ENCODE measurements at regions not wholly inside any gene's neighbourhood (a gene's known extent, or its start where the extent isn't known, plus 50 kb on each side); places are given as distances from the start of the nearest gene placed in this dataset.

DNA sequence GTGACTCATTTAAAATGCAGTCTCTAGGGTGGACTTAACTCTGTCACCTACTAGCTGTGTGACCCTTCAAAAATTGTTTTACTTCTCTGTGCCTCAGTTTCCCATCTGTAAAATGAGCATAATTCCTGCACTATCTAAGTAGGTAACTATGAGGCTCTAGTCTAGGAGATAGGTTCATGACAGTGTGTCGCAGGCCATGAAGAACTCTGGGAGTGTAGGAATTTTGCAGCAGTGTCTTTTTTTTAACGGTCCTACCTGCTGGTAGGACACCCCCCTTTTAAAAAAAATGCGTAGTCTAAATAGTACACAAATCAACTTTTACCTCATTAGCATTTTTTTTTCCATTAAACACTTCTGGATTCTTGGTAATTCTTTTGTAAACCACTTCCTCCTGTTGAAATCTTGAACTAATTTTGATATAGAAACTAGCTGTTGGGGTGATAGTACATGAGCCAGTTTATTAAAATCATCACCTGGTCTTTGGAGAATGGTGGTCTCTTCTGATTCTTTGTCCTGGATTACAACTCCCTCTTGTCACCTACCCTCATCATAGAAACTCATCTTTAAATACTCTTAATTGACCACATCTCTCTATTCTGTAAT, 86.0 kb upstream of the SLC38A2 start:
- Histone ChIP-seq H3K9ac (ENCODE audit: low read length) (no peak overlapping the region), H3K36me3 (ENCODE audit: control insufficient read depth, insufficient read depth, low read length) (no peaks in the 10 kb centered on the region), H3K9me3 (ENCODE audit: control insufficient read depth, insufficient read depth, low read depth, low read length) (no peaks in the 10 kb centered on the region), H3K4me1 (ENCODE audit: control insufficient read depth, insufficient read depth, low read length) (peaks cover 19% of the 10 kb centered on the region), H3K27ac (ENCODE audit: low read depth, low read length) (no peak overlapping the region; the same call in 1 of the 2 replicates), H3K4me3 (ENCODE audit: low read depth, low read length) (no peak overlapping the region), H3K27me3 (ENCODE audit: control insufficient read depth, insufficient read depth, low read length) (no peaks in the 10 kb centered on the region)

DNA sequence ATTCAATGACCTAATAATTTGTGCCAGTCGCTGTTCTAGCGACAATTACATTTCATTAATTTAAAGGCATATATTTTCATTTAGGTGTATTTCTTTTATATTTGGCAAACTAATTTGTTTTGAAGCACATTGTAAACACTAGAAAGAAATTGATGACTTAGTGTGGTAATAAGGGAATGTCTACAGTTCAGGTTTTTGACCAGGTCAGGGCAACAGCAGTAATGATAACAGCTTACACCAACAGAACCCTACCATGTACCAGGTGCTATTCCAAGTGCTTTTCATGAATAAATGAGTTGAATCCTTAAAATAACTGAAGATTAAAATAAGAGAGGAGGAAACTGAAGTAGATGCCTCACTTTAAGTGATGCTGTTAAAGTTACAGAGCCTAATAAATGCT, 85.4 kb upstream of the SLC38A2 start:
- Histone ChIP-seq H3K27me3 (ENCODE audit: control insufficient read depth, insufficient read depth, low read length) (no peaks in the 10 kb centered on the region), H3K27ac (ENCODE audit: low read depth, low read length) (no peak overlapping the region), H3K36me3 (ENCODE audit: control insufficient read depth, insufficient read depth, low read length) (no peaks in the 10 kb centered on the region), H3K4me3 (ENCODE audit: low read depth, low read length) (no peak overlapping the region), H3K9me3 (ENCODE audit: control insufficient read depth, insufficient read depth, low read depth, low read length) (no peaks in the 10 kb centered on the region), H3K4me1 (ENCODE audit: control insufficient read depth, insufficient read depth, low read length) (peaks cover 19% of the 10 kb centered on the region), H3K9ac (ENCODE audit: low read length) (no peak overlapping the region)

DNA sequence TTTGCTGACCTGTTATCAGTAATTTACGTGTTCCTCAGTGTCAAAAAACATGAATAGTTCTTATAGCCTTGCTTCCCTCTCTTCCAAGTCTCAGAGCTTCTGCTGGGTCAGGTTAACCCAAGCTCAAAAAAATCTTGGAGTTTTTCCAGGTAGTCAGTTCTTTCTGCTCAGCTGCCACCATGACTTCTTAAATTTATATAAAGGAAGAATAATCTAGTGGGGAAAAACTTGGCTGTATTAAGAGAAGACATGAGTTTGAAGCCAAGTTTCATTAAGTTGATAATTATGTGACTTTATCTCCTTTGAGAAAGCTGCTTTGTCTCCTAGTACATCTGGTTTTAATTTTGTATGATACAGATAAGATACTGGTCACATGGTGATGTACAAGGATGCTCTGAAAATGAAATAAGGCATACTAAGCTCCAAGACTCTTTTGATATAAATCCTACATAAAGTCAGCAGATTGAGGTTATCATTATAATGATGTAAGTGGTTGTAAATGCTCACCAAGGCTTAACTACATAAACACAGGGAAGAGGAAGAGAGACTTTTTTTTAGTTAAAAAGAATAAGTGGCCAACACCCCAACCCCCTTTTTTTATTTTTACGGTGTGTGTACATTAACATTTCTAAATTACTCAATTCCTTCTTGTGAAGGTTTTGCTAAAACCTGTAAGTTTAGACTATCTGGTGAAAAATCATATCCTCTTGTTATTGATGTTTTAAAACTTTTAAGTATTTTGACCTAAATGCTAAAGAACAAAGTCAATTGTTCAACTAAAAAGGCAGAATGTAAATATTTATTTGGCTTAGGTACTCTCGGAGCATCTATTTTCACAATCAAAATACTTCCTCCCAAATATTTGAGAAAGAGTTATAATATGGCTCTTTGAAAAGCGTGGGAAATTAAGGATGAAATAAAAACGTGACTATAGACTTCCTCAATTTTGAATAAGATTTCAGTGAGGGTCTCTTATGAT, 84.1 kb upstream of the SLC38A2 start:
- H3K27ac ChIP-seq (ENCODE audit: low read depth, low read length): no peak overlapping the region
- H3K4me3 ChIP-seq (ENCODE audit: low read depth, low read length): no peak overlapping the region
- H3K4me1 ChIP-seq (ENCODE audit: control insufficient read depth, insufficient read depth, low read length): peaks cover 24% of the 10 kb centered on the region
- H3K27me3 ChIP-seq (ENCODE audit: control insufficient read depth, insufficient read depth, low read length): no peaks in the 10 kb centered on the region
- H3K9me3 ChIP-seq (ENCODE audit: control insufficient read depth, insufficient read depth, low read depth, low read length): no peaks in the 10 kb centered on the region
- H3K9ac ChIP-seq (ENCODE audit: low read length): no peak overlapping the region
- H3K36me3 ChIP-seq (ENCODE audit: control insufficient read depth, insufficient read depth, low read length): no peaks in the 10 kb centered on the region

DNA sequence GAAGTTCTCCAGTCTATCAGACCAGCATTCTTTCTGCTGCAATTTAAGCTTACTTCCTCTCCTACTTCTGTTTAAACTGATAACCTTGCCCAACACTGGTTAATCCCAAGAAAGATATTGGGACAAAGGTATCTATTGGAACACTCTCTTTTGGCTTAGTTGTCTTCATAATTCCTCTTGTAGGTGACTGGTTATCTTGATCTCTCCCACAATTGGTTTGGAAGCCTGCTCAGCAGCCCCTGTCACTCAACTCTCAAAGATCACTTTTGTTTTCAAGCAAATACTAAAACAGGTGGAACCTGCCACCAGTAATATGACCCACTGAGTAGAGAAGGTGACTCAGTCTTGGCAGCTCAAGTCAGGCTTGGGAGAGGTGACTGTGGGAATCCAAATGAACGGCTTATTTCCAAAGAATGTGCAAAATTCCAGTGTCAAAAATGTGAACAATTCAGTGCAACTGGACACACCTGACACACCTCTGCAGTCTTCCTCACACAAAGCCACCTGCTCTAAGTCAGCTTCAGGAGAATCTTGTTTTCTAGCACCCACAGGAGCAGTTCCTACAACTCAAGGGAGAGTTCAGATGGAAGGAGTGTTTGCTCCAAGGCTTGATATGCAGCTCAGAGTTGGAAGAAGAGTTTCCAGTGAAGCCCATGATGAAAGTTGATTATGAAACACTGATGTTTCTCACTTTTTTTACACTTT, 83.2 kb upstream of the SLC38A2 start:
- Histone ChIP-seq H3K4me1 (ENCODE audit: control insufficient read depth, insufficient read depth, low read length) (peaks cover 24% of the 10 kb centered on the region), H3K27ac (ENCODE audit: low read depth, low read length) (no peak overlapping the region), H3K36me3 (ENCODE audit: control insufficient read depth, insufficient read depth, low read length) (no peaks in the 10 kb centered on the region), H3K9me3 (ENCODE audit: control insufficient read depth, insufficient read depth, low read depth, low read length) (no peaks in the 10 kb centered on the region), H3K27me3 (ENCODE audit: control insufficient read depth, insufficient read depth, low read length) (no peaks in the 10 kb centered on the region), H3K4me3 (ENCODE audit: low read depth, low read length) (no peak overlapping the region), H3K9ac (ENCODE audit: low read length) (no peak overlapping the region)

DNA sequence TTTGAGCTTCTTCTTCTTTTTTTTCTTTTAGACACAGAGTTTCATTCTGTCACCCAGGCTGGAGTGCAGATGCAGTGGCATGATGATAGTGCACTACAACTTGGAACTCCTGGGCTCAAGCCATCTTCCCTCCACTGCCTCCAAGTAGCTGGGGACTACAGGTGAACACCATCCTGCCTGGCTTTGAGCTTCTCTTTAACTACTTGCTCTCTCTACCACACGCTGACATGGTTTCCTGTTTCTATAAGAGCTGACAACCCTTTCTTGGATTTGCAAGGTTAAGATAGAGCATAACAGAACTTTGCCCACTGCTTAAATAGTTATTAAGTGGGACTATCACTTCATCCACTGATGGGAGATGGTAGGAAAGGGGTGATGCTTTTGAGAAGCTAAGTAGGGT, 82.4 kb upstream of the SLC38A2 start:
- H3K9ac ChIP-seq (ENCODE audit: low read length): no peak overlapping the region
- H3K27me3 ChIP-seq (ENCODE audit: control insufficient read depth, insufficient read depth, low read length): no peaks in the 10 kb centered on the region
- no peaks in the 10 kb centered on the region for H3K9me3 ChIP-seq (ENCODE audit: control insufficient read depth, insufficient read depth, low read depth, low read length)
- H3K36me3 ChIP-seq (ENCODE audit: control insufficient read depth, insufficient read depth, low read length): no peaks in the 10 kb centered on the region
- H3K4me3 ChIP-seq (ENCODE audit: low read depth, low read length): no peak overlapping the region
- H3K27ac ChIP-seq (ENCODE audit: low read depth, low read length): no peak overlapping the region
- peaks cover 26% of the 10 kb centered on the region for H3K4me1 ChIP-seq (ENCODE audit: control insufficient read depth, insufficient read depth, low read length)

DNA sequence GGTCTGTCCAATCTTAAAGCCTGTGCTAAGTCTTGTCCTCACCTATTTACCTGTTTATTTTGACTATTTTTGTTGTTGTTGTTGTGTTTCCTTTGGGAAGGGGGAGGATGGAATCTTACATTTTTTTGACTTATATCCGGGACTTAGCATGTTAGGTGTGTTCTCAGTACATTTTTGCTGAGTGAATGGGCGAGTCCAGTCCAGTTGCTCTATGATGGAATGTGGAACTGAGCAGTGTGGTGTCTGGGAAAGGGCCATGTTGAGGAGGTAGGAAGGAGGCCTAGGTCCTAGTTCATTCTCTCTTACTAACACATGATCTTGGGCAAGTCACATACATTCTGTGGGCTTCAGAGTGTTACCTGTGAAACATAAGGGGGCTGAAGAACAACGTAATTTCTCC, 80.9 kb upstream of the SLC38A2 start:
- Histone ChIP-seq H3K4me1 (ENCODE audit: control insufficient read depth, insufficient read depth, low read length) (peaks cover 12% of the 10 kb centered on the region), H3K4me3 (ENCODE audit: low read depth, low read length) (no peak overlapping the region), H3K9me3 (ENCODE audit: control insufficient read depth, insufficient read depth, low read depth, low read length) (no peaks in the 10 kb centered on the region), H3K27me3 (ENCODE audit: control insufficient read depth, insufficient read depth, low read length) (no peaks in the 10 kb centered on the region), H3K27ac (ENCODE audit: low read depth, low read length) (no peak overlapping the region), H3K9ac (ENCODE audit: low read length) (no peak overlapping the region), H3K36me3 (ENCODE audit: control insufficient read depth, insufficient read depth, low read length) (no peaks in the 10 kb centered on the region)

DNA sequence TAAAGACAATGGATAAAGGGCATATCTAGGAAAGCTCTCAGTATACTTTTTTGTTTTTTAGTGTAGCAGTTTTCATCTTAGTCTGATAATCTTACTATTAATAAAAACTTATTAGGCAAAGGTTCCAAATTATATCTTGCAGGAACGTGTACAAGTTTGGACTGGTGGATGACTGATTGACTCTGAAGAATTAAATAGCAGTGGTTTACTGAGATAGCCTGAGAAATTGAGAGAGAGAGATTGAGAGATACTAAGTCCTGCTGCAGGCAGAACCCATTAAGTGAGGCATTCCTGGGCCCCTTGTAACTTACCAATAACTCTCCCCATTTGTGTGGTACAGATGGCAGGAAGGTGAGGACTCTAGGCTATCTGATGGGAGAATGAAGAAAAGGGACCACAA, 80.2 kb upstream of the SLC38A2 start:
- Histone ChIP-seq H3K36me3 (ENCODE audit: control insufficient read depth, insufficient read depth, low read length) (no peaks in the 10 kb centered on the region), H3K9ac (ENCODE audit: low read length) (no peak overlapping the region), H3K4me1 (ENCODE audit: control insufficient read depth, insufficient read depth, low read length) (peaks cover 11% of the 10 kb centered on the region), H3K27ac (ENCODE audit: low read depth, low read length) (no peak overlapping the region), H3K9me3 (ENCODE audit: control insufficient read depth, insufficient read depth, low read depth, low read length) (0 out of 2 replicates have a peak, but pooled peaks cover 2% of the 10 kb centered on the region), H3K27me3 (ENCODE audit: control insufficient read depth, insufficient read depth, low read length) (no peaks in the 10 kb centered on the region), H3K4me3 (ENCODE audit: low read depth, low read length) (no peak overlapping the region)

DNA sequence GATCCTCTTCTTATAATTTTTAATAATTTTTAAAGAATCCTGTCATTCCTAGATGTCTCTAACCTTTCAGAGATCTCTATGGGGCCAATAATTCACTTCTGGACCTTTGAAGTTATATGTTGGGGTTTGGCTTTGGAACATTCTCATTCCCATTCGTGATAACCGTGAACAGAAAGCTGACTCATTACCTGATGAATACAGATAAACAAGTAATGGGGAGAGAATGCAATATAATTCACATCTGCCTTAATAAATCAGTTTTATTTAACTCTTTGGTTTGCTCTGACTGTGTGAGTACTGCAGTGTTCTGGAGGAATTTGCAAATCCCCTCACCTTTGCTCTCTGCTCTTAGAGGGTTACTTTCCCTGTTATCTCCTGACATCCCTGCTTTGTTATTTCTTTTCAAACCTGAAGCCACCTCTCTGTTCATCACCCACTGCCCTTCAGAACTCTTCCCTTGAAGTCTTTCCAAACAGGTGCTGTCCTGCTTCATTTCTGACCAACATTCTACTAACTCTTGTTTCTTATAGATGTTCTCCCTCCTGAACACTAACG, 79.6 kb upstream of the SLC38A2 start:
- no peak overlapping the region for H3K27ac ChIP-seq (ENCODE audit: low read depth, low read length)
- no peaks in the 10 kb centered on the region for H3K27me3 ChIP-seq (ENCODE audit: control insufficient read depth, insufficient read depth, low read length)
- H3K36me3 ChIP-seq (ENCODE audit: control insufficient read depth, insufficient read depth, low read length): no peaks in the 10 kb centered on the region
- 0 out of 2 replicates have a peak, but pooled peaks cover 2% of the 10 kb centered on the region for H3K9me3 ChIP-seq (ENCODE audit: control insufficient read depth, insufficient read depth, low read depth, low read length)
- peaks cover 11% of the 10 kb centered on the region for H3K4me1 ChIP-seq (ENCODE audit: control insufficient read depth, insufficient read depth, low read length)
- H3K4me3 ChIP-seq (ENCODE audit: low read depth, low read length): no peak overlapping the region
- H3K9ac ChIP-seq (ENCODE audit: low read length): no peak overlapping the region

DNA sequence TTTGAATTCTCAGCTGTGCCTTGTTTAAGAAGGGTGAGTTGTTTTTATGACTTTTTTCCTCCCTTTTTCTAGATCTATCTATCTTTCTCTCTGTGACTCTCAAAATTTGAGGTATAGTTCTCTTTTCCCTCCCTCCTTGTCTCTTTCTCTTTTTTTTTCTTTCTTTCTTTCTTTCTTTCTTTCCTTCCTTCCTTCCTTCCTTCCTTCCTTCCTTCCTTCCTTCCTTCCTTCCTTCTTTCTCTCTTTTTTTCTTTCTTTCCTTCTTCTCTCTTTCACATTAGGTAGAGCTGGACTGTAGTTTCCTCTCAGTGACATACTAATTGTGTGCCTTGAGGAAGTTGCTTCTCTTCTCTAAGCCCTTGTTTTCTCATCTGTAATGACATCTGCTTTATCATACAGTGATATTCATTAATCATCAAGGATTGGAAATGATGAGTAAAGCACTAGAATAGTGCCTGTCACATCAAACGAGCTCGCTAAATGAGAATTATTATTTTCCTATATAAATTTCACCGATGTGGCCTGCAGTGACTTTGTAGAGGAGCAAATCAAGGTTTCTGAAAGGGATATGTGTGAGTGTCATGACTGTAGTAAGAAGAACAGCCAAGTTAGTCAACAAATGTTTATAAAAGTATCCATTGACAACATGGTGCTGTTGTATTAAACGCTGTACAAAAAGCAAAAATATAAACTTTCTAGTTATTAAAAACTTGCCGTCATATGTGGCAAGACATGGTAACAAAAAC, 78.9 kb upstream of the SLC38A2 start:
- Histone ChIP-seq H3K36me3 (ENCODE audit: control insufficient read depth, insufficient read depth, low read length) (no peaks in the 10 kb centered on the region), H3K9ac (ENCODE audit: low read length) (no peak overlapping the region), H3K4me3 (ENCODE audit: low read depth, low read length) (no peak overlapping the region), H3K4me1 (ENCODE audit: control insufficient read depth, insufficient read depth, low read length) (peaks cover 11% of the 10 kb centered on the region), H3K27ac (ENCODE audit: low read depth, low read length) (no peak overlapping the region), H3K27me3 (ENCODE audit: control insufficient read depth, insufficient read depth, low read length) (no peaks in the 10 kb centered on the region), H3K9me3 (ENCODE audit: control insufficient read depth, insufficient read depth, low read depth, low read length) (0 out of 2 replicates have a peak, but pooled peaks cover 2% of the 10 kb centered on the region)

DNA sequence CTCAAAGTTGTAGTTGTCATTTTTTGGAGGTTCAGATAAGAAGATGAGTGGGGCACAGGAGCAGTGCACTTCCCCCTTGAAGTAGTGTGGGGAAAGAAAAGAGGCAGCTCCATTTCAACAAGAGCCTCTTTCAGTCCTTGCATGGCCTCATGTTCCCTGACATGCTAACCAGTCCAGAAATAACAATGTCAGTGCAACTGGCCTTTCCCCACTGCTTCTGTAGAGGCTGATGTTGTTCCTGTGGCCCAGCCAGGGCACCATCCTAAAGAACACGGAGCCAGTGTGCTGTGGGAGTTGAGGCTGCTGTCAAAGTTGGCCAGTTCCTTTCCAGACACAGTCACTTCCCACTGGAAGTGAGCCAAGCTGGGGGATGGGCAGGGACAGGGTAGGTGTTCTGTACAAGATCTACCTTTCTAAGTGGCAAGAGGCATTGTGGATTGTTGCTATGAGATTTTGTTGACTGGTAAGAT, 77.7 kb upstream of the SLC38A2 start:
- peaks cover 11% of the 10 kb centered on the region for H3K4me1 ChIP-seq (ENCODE audit: control insufficient read depth, insufficient read depth, low read length)
- H3K9me3 ChIP-seq (ENCODE audit: control insufficient read depth, insufficient read depth, low read depth, low read length): 0 out of 2 replicates have a peak, but pooled peaks cover 2% of the 10 kb centered on the region
- no peak overlapping the region for H3K4me3 ChIP-seq (ENCODE audit: low read depth, low read length)
- H3K27me3 ChIP-seq (ENCODE audit: control insufficient read depth, insufficient read depth, low read length): no peaks in the 10 kb centered on the region
- H3K9ac ChIP-seq (ENCODE audit: low read length): no peak overlapping the region
- H3K36me3 ChIP-seq (ENCODE audit: control insufficient read depth, insufficient read depth, low read length): no peaks in the 10 kb centered on the region
- H3K27ac ChIP-seq (ENCODE audit: low read depth, low read length): no peak overlapping the region

All from HUES6 (cell line).